ENCODE measurements at regions not wholly inside any gene's neighbourhood (a gene's known extent, or its start where the extent isn't known, plus 50 kb on each side); places are given as distances from the start of the nearest gene placed in this dataset.
A peak's percentile ranks its signal among the peaks of the same experiment; 100 is the strongest.
"Not testable (repeated sequence)": the region's sequence is repeated elsewhere in the genome, so short reads cannot be mapped to it uniquely, and the experiment has no call there.

DNA sequence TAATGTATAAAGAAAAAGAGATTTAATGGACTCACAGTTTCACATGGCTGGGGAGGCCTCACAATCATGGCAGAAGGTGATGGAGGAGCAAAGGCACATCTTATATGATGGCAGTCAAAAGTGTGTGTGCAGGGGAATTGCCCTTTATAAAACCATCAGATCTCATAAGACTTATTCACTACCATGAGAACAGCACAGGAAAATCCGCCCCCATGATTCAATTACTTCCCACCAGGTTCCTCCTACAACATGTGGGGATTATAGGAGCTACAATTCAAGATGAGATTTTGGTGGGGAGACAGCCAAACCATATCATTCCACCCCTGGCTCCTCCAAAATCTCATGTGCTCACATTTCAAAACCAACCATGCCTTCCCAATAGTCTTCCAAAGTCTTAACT is 82.5 kb upstream of the ANKRD1 start:
- DNase-seq (ENCODE audit: low spot score) = not testable (repeated sequence)

DNA sequence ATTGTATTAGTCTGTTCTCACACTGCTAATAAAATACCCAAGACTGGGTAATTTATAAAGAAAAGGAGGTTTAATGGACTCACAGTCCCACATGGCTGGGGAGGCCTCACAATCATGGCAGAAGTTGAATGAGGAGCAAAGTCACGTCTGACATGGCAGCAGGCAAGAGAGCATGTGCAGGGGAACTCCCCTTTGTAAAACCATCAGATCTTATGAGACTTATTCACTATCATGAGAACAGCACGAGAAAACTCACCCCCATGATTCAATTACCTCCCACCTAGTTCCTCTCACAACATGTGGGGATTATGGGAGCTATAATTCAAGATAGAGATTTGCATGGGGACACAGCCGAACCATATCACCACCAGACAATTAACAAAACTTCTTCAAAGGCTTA is 84.4 kb upstream of the ANKRD1 start:
- not testable (repeated sequence) for DNase-seq (ENCODE audit: low spot score)

DNA sequence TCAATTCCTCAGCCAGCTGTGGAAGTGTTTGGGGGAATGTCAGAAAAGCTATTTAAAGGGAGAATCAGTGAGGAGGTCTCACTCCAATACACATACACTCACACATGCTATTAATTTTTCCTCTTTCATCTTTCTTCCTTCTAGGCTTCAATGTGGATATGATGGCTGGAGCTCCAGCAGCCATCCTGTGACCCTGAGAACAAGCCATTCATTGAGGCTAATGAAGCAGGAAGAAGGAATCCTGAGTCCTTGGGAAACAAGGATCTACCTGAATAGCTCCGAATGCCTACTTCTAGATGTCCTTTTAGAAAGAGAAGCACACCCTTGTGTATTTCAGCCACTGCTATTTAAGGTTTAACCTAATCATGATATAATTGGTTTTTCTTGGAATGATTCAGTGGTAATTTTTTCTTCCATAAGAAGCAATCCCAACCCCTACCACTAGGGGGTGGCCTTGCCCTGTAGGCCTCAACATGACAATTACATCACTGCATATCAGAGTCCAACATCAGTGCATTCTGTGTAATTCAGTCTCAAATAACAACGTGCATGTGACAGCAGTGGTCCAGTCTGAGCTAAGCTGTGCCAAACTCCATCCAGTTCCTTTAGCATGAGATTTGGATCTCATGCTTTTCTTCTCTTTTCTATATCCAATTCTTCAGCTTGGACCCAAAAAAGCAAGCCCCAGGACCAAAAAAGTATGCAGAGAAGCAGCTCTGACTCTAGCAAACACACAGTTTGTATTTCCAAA is 85.3 kb upstream of the ANKRD1 start:
- peak; percentile 59 for DNase-seq (ENCODE audit: low spot score)

DNA sequence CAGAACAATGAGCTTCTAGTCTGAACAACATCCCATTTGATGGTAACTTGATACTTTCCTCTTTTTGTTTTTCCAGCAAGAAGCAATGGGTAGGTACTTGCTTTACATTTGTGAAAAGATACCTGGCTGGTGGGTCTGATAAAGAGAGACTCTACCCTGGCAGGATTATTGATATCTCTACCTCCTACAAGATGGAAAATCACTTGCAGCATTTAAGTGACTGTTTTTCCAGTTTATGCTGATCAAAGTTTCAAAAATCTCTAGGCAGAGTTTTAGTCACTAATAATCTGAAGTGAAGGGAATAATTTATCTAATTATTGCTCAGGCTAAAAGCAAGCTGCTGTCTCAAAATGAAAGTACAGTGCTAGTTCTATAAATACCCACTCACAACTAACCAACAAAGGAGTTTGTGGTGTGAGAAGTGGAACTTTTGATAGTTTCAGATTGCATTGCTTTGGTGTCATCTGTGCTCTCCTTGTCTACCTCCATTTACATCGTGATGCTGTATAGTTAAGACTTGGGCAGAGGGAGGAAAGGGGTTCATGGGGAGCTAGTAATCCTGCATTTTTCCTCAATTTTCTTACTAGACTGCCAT is 86.0 kb upstream of the ANKRD1 start:
- no peak for DNase-seq (ENCODE audit: low spot score)

DNA sequence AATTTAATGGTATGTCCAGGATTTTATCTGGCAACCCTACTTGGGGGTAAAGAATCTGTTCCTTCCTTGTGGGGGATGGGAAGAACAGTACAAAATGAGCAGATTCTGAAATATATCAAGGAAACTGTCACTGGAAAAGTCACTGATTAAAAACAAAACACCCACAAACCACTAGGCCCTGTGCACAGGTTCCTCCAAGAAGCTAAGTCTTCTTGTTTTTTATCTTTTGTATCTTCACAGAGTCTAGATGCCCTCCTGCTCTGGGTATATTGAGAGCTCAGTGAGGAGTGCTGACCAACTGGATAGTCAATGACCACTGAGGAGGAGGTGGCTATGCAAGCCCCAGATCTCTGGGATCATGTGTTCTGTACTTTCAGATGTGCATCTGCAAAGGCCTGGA is 86.8 kb upstream of the ANKRD1 start:
- DNase-seq (ENCODE audit: low spot score) = no peak

DNA sequence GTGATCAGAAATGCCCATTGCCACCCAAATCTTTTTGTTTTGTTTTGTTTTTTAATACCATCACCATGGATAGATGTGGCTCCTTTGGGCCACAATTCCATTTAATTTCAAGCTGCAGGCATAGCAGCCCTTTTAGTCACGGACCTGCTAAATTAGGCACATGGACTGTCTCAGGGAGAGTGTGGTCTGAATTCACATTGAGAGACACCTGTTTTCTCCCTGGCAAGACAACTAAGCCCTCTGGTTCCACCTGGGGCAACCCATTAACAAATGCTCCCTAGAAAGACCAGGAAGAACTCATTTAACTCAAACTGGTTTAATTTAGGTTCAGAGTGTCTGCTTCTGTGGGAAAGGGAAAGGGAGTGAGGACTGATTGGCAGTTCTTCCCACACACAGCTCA is 88.2 kb upstream of the ANKRD1 start:
- DNase-seq (ENCODE audit: low spot score) = no peak

DNA sequence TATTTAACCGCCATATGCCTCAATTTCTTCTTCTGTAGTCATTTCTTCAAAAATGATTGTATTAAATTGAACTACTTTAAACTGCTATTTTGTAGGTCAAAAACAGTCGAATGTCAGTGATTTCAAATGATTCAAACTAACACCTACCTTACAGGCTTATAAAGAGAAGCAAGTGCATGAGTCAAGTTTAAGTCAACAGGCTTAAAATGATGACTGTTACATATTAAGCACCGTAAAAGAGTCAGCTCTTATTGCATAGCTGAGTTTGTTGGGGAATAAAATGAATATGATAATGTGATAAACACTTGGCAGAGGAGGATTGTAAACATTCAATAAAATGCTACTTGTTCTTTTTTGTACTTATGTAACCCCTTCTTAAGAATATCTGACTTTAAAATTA is 90.1 kb upstream of the ANKRD1 start:
- DNase-seq (ENCODE audit: low spot score) = no peak

DNA sequence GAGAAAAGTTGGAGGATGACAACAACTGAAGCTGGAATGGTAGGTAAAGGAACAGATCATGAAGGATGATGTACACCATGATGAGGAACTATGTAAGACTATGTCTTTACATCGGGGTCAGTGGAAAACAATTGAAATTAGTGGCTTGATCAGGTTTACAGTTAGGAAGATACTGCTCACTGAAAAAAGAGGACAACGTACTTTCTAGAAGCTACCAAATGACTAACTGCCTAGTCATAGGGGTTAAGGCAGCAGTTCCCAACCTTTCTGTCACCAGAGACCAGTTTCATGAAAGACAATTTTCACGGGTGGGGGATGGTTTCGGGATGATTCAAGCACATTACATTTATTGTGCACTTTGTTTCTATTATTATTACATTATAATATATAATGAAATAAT is 91.6 kb upstream of the ANKRD1 start:
- no peak for DNase-seq (ENCODE audit: low spot score)

DNA sequence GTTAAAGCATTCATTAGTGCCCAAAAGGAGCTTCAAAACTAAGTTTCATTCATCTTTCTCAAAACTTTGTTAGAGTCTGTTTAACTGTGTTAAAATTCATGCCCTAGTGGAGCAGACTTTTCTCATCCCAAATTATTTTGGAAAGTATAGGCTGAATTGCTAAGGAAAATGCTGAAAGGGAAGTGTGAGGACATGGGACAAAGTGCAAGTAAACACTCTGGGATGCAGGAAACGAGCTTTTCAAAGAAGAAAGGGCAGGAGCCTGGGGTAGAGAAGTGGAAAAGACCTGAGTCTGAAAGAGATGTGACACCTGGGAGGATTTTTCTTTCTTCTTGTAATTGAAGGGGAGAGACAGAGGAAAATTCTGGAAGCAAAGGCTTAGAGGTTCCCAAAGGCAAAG is 93.1 kb upstream of the ANKRD1 start:
- no peak for DNase-seq (ENCODE audit: low spot score)

DNA sequence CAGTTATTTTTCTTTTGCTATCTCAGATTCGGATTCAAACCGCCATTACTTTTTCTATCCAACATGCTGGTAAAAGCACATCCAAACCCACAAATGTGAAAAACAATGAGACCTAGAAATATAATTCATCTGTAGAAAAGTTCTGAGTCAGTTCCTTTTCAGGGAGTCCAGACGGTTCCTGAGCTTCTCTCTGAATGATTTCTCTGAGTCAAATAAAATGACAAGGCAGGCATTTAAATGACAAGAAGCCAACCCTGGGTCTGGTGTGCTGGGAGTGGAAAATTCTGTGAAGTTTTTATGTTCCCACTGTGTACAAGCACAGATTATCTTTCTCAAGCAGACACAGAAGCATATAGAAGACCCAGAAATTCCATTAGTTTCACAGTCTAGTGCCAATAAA is 96.3 kb upstream of the ANKRD1 start:
- no peak for DNase-seq (ENCODE audit: low spot score)

DNA sequence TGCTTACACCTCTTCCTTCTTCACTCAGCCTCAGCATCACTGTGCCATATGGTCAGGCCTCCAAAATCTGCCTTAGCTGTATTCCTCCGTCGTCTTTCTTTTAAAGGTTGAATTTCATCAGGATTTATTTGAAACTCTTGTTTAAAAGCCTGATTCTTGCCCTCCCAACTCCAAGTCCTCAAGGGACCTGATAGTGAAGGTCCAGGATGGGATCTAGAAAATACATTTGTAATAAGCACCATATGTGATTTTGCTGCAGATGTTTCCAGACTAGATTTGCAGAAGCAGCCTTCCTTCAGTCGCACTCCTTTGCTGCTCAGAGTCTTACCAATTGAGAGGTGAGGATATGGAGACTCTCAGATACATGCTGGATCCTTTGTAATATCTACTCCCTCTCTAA is 101.0 kb upstream of the ANKRD1 start:
- no peak for DNase-seq (ENCODE audit: low spot score)

DNA sequence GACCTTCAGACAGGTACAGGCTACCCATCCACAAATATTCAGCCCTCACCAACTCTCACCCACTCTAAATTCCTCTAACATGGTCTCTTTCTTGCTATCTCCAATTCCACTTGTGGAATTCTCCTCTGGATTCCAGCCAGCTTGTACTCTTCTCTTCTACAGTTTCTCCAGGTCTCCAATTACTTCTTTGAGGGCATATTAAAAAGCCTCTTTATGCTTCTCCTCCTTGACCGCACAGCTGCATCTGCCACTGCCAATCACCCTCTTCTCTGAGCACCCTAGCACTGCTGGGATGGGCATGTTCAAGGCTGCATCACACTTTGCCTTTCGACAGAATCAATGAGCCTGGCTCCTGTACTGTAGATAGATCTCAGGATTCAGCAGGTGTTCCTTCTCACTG is 101.5 kb upstream of the ANKRD1 start:
- DNase-seq (ENCODE audit: low spot score) = no peak

DNA sequence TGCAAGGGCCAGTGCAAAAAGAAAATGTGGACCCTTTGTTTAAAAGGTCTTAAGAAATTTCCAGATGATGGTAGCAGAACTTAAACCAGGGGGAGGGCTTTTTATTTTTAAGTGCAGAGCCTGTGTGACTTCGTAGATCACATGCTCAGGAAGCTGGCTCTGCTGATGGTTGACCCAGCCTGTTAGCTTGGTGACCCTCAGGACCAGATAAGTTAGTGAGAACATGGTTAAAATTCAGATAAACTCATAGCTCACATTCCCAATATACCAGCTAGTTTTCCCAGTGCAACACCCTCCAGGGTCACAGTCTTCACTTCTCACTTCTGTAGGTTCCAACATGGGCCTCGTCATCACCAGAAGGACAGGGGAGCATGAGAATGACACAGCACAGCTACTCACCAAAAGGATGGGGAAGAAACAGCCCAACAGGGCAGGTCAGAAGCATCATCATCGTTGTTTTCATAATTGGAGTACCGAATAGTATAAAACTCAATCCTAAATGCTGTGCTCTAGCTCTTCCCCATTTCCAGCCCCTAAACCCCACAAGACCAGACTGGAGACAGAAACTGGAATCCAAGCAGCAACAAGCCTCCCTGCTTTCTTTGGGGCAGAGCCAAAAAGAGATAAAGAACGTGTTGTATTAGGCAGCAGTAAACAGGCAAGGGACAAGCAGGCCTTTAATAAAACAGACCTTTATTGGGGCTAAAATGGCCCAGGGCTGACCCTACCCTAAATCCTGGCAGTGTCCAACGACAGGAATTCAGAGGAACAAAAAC is 102.2 kb upstream of the ANKRD1 start:
- peak; percentile 86 for DNase-seq (ENCODE audit: low spot score)

DNA sequence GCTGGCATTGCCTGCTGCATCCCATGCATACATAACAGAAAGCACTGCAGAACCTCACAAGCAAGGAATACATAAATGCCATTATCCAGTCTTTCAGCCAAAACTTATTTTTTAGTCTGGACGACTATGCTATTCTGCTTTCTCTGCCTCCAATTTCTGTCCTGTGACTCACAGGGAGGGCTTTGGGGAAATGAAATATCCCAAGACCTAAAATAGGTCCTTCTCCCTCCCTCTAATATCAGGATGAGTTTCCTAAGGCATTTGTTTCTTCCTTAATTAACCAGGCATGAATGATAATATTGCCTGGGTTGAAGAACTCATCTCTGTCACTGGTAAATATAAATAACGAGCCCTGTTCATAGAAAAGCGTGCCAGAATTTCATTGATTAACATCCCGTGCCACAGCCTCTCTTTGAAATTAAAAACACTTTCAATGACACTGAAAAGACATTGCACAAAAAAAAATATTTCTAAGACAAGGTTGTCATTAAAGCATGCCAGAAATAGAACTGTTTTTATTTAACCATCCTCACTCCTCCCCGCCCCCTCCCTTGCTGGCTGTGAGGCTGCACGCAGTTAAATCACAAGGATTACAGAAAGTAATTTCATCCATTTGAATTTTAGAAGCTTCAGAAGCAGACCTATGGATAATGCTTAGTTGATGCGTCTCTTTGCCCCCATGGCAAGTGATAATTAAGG is 103.0 kb upstream of the ANKRD1 start:
- DNase-seq (ENCODE audit: low spot score) = no peak

DNA sequence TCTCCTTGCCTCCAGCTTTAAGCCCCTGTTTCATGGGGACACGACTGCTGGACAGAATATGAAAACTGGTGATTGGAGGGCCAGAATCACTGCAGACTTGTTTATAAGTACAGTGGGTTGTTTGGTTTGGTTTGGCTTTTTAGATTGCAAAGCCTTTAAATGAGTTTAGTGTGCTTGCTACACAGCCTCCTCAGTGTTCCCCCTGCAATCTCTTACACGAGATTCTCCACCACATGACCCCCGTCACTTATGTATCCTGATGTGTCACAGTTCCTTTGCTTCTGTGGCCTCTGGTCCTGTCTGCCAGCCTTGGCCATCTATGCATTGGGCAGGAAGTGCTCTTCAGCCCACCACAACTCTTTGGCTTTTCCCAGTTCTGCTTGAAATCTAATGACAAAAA is 103.7 kb upstream of the ANKRD1 start:
- DNase-seq (ENCODE audit: low spot score) = no peak

DNA sequence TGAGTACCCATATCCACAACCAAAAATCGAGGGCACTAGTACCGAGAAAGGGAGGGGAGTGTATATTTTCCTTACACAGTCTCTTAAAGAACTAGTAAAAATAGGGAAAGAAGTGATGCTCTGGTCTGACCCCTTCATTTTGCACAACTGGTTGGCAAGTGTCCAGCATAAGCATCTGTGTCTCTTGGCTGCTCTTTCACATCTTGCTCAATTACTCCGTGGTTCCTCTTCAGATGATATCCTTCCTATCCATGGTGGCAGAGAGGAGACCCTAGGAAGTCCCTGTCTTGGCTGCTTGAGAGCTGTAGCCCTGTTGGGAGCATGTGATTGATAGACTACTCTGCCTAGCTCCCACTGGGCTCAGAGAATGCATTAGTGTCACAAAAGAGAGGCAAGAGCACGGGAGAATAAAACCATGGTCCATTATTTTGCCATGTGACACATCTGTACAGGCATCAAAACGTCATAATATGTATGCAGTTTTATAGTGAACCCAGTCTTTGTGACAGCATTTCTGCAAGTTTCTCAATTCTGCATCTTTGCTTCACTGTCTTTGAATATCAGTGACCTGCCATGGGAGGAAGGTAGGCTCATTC is 111.8 kb upstream of the ANKRD1 start:
- DNase-seq (ENCODE audit: low spot score) = no peak

DNA sequence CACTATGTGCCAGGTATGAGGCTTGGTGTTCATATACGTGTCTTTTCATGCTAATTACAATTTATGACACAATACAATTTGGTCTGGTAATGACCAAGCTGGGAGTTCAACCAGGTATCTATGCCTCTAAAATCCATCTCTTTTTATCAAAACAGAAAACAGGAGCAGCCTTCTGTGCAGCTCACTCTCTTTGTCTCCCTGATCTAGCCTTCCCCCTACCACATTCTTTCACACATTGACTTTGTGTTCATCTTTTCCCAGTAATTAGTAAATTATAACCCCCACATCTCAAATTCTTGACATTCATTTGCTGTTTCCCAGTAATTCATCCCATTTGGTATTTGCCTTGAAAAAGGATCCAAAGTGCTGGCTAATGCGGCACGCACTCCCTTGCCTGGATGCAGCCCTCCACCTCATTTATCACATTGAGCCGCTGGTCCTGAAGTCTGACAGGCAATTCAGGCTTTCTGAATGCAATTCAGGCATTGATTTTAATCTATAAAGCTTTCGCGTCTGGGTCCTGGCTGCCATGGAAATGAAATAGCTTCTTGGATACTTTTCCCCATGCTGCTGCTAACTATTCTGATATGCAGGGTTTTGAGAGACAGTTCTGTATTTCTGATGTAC is 112.5 kb upstream of the ANKRD1 start:
- DNase-seq (ENCODE audit: low spot score) = no peak

DNA sequence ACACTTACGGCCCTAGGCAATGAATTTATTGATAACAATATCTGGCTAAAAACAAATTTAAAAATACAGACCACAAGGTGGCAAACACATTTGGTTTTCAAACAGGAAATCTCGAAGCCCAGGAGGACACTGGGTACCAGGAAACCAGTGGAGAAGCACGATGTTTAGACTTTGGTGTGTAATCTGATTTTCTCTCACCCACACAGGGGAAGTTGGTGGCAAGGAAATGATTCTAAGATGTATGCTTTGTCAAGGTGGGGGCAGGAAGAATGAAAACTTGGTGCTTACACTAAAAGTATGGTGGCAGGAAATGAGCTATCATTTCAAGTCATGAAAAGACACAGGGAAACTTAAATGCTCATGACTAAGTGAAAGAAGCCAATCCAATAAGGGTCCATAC is 113.2 kb upstream of the ANKRD1 start:
- no peak for DNase-seq (ENCODE audit: low spot score)

DNA sequence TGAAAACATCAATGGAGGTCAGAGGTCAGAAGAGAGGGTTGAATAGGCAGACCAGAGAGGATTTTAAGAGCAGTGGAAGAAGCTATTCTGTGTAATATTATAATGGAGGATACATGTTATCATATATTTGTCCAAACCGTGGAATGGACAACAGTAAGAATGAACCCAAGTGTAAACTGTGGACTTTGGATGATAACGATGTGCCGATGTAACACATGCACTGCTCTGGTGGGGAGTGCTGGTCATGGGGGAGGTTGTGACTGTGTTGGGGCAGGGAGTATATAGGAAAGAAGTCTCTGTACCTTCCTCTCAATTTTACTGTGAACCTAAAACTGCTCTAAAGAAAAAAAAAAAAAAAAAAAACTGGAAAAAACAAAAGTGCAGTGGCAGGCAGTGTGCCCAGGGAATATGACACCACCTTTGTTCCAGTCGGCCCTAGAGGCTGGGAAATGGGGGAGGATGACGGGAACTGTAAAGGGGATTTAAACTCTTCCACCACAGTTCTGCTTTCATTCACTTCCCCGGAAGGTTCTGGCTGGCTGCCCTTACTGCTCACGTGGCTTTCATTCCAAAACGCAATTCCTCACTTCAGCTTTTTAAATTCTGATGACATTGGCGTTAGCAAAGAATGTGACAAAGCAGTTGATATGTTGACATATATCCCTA is 113.7 kb upstream of the ANKRD1 start:
- peak; percentile 83 for DNase-seq (ENCODE audit: low spot score)

DNA sequence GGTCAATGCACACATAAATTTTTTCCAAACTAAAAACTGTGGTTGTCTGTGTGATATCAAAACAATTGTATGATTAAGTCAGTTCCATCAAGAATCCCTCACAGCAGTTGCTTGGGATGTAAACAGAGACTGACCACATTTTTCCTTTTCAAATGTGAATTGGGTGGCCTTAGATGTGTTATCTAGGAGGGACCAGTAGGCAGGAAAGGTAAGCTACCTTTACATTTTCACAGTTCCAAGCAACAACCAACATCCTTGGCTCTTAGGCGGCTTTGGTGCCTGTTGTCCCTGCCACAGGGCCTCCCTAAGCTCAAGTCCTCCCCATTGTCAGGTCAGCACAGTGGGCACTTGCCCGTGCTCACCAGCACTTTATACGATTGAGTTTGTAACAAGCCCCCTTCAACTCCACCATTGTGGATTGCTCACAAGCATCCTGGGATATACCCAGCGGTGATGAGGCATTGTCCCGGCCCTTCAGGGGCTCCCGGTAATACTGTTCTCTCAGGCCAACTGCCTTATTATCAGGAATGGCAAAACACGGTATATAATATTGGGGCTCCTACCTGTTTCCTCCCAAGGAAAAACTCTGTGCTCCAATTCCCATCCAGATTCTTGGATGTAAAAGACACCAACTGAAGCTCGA is 114.9 kb upstream of the ANKRD1 start:
- no peak for DNase-seq (ENCODE audit: low spot score)

All from umbilical cord (tissue), 1 donor.